Peyer's patch (tissue), 4 donors: ENCODE measurements at regions not wholly inside any gene's neighbourhood (a gene's known extent, or its start where the extent isn't known, plus 50 kb on each side); places are given as distances from the start of the nearest gene placed in this dataset.

Experiments
- POLR2A ChIP-seq, 2 donors: fragments of 450-650 bp; IDR thresholded peaks; one replicate each; pipeline ENCODE4 v1.5.1; 2017; ENCODE audit warnings: antibody characterized with exemption in 2 of 2, mild to moderate bottlenecking in 2 of 2, moderate library complexity in 2 of 2
- TF ChIP-seq, protein P1 (sequence below), 6 experiments: fragments of 450-650 bp in 4 of 6; fragments of 200-600 bp in 2 of 6; sonication (generic) in 1 of 6; IDR thresholded peaks; one replicate each; pipeline ENCODE4 v1.5.1; 2017 to 2019; ENCODE audit warnings: antibody characterized with exemption in 6 of 6, mild to moderate bottlenecking in 3 of 6, moderate library complexity in 1 of 6

DNA sequence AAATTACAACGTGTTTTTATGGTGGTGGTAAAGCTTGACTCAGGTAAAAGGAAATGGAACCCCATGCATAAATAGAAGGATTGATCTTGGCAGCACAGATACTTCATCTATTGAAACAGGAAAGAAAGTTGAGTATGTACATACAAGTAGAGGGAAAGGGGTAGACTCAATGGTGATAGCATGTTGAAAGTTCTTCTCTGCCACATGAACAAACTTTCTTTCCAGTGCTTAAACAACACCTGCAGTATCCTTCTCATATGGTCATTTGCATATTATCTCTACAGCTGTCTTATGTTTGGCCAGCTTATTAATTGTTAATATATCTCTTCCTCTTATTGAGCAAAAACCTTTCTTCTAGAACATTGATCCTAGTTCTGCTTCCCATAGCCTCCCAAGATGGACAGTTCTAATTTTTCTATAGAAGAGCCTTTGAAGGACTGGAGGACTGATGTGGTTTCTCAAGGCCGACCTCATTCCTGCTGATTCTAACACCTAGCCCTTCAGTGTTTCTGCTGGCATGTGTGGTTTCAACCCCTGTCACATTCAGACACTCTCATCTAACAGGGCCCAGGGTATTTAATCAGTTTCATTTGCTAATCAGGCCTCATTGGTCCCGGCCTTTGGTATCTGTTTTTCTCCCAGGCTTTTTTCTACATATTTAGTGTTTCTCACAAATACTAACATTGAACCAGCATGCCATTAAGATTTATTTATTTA, 108.1 kb upstream of the SPRY1 start:
- TF ChIP-seq, protein P1, sequence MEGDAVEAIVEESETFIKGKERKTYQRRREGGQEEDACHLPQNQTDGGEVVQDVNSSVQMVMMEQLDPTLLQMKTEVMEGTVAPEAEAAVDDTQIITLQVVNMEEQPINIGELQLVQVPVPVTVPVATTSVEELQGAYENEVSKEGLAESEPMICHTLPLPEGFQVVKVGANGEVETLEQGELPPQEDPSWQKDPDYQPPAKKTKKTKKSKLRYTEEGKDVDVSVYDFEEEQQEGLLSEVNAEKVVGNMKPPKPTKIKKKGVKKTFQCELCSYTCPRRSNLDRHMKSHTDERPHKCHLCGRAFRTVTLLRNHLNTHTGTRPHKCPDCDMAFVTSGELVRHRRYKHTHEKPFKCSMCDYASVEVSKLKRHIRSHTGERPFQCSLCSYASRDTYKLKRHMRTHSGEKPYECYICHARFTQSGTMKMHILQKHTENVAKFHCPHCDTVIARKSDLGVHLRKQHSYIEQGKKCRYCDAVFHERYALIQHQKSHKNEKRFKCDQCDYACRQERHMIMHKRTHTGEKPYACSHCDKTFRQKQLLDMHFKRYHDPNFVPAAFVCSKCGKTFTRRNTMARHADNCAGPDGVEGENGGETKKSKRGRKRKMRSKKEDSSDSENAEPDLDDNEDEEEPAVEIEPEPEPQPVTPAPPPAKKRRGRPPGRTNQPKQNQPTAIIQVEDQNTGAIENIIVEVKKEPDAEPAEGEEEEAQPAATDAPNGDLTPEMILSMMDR (IDR thresholded peaks at IDR 0.05), result no peak
- no peak for TF ChIP-seq POLR2A (IDR thresholded peaks at IDR 0.05)
